ENCODE measurements at regions not wholly inside any gene's neighbourhood (a gene's known extent, or its start where the extent isn't known, plus 50 kb on each side); places are given as distances from the start of the nearest gene placed in this dataset.

DNA sequence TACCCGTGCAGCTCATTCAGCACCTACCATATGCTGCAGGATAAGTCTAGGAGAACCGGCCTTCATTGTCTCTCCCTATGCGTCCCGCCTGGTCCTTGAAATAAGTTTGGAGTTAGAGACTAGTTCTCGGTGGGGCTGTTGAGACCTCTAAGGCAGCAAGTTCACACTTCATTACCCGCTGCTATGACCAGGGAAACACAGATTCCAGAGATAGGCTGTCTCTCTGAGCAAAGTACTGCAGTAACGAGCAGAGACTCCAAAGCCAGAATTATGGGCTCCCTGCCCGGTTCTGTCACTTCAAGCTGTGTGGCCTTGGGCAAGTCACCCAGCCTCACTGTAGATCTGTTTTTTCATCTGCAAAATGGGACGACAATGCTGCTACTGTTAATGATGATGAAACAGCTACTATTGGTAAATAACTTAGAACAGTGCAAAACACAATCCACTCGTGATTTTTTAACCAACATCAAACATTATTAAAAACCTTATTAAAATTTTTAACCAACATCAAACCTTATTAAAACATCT lies 184.1 kb downstream of the USP12 start:
- TF ChIP-seq, protein P1, sequence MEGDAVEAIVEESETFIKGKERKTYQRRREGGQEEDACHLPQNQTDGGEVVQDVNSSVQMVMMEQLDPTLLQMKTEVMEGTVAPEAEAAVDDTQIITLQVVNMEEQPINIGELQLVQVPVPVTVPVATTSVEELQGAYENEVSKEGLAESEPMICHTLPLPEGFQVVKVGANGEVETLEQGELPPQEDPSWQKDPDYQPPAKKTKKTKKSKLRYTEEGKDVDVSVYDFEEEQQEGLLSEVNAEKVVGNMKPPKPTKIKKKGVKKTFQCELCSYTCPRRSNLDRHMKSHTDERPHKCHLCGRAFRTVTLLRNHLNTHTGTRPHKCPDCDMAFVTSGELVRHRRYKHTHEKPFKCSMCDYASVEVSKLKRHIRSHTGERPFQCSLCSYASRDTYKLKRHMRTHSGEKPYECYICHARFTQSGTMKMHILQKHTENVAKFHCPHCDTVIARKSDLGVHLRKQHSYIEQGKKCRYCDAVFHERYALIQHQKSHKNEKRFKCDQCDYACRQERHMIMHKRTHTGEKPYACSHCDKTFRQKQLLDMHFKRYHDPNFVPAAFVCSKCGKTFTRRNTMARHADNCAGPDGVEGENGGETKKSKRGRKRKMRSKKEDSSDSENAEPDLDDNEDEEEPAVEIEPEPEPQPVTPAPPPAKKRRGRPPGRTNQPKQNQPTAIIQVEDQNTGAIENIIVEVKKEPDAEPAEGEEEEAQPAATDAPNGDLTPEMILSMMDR (IDR thresholded peaks at IDR 0.05): no peak
- no peak for ATAC-seq
- no peak for FAIRE-seq
- Histone ChIP-seq H3K4me3 (no peak overlapping the region), H3K27ac (no peak overlapping the region), H3K4me1 (peaks cover 0 to 14% (median 2%) of the 10 kb centered on the region in 3 donors), H3K27me3 (no peaks in the 10 kb centered on the region), H3K9me3 (no peaks in the 10 kb centered on the region), H3K36me3 (no peaks in the 10 kb centered on the region)
- intact Hi-C loops (cut with DNase I): loop anchor here in 2 of 3 donors (5.0 to 10.0 kb wide), 4 partner anchors 217 to 370 kb away; no protein-coding TSS in a partner anchor
- 54 to 56% methylated on average over 10 of the region's 10 CpGs for WGBS, 2 donors
- DNase-seq: no peak

DNA sequence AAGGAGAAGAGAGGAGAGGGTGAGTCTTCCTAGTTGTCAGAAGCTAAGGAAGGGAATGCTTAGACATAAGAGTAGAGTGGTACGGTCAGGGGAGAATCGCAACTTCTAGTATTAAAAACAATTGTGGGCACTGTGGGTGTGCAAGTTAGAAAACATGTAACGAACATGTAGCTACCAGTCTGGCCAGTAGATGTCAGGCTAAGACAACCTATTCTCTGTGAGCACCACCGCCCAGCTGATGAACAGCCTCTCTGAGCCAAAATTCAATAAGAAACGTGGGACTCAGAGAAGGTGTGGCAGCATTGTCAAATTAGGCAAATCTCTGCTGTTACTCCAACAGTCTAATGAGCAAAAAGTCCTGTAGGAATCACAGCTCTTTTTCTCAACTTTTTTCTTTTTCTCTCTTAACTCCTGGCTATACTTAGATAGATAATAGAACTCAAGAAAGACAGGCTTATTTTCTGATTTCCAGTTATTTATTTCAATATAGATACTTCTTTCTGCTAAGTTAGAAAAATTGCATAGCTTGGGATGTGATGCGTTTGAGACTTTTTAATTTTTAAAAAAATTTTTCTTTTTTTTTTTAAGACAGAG lies 186.2 kb downstream of the USP12 start:
- ATAC-seq: peak; percentile 49 to 83 (median 76)
- H3K27ac ChIP-seq: no peak overlapping the region
- peak; percentile 23 for FAIRE-seq
- intact Hi-C loops (cut with DNase I): loop anchor here in 2 of 3 donors (5.0 to 10.0 kb wide), 4 partner anchors 219 to 372 kb away; no protein-coding TSS in a partner anchor
- TF ChIP-seq, protein P1 (IDR thresholded peaks at IDR 0.05): peak; percentile 53 to 63 (median 54)
- DNase-seq: peak in 3 of 6 donors; percentile 65 to 81 (median 69)
- H3K9me3 ChIP-seq: no peaks in the 10 kb centered on the region
- WGBS, 2 donors: 3 to 4% methylated on average over 6 of the region's 6 CpGs
- H3K27me3 ChIP-seq: no peaks in the 10 kb centered on the region
- H3K4me3 ChIP-seq: no peak overlapping the region
- peaks cover 0 to 15% (median 2%) of the 10 kb centered on the region in 3 donors for H3K4me1 ChIP-seq
- no peaks in the 10 kb centered on the region for H3K36me3 ChIP-seq

DNA sequence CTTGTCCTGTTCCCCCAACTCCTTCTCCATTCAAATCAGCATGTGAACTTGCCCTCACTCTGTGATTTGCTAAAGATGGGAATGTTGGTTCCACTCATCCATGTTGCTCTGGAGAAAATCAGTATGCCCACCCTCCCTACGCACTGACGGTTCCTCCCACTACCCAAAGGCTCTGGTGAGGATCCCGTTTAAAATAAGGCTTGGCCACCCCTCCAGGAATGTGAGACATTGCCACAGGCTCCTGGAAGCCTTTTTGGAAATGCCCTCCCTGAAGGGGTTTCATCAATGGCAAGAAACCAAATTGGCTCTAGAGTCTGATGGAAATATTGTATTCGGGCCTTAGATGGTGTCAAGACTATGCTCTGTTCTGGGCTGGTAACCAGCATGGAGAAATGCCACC lies 187.3 kb downstream of the USP12 start:
- DNase-seq (no peak), ATAC-seq (no peak), FAIRE-seq (no peak)
- no peaks in the 10 kb centered on the region for H3K36me3 ChIP-seq
- H3K4me3 ChIP-seq: no peak overlapping the region
- H3K4me1 ChIP-seq: peaks cover 0 to 15% (median 2%) of the 10 kb centered on the region in 3 donors
- no peaks in the 10 kb centered on the region for H3K27me3 ChIP-seq
- H3K9me3 ChIP-seq: no peaks in the 10 kb centered on the region
- intact Hi-C loops (cut with DNase I): loop anchor here in 1 of 3 donors (10.0 kb wide), 3 partner anchors 220 to 370 kb away; no protein-coding TSS in a partner anchor
- WGBS, 2 donors: 79 to 82% methylated on average over 4 of the region's 4 CpGs
- TF ChIP-seq, protein P1 (IDR thresholded peaks at IDR 0.05): no peak
- H3K27ac ChIP-seq: no peak overlapping the region

DNA sequence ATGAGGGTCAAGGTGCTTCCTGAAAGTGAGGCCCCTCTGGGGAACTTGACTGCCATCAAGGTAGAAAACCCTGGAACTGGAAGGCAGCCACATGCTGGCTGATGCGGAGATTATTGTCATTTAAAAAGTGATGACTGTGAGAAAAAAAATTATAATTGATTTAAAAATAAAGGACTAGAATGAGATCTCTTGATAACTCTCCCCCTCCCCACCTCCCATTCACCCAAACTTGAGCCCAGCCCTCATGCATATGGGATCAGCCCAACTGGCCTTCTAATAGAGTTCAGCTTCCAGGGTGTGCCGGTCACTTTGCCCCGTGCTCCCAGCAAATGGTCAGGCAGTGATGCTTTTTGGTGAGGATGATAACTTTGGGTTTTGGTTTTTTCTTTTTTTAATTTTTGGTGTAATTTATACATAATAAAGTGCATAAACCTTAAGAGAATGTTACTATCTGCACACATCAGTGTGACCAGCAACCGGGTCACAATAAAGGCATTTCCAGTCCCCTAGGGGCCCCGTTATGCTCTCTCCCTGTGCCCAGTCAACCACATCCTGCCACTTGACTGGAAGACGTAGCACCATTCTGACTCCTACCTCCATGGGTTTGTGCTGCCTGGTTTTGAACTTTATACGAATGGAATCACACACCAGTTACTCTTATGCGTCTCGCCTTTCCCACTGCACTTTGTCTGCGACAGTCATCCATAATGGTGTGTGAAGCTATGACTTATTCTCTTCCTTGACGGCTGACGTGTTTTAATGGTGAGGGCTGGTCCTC lies 187.9 kb downstream of the USP12 start:
- intact Hi-C loops (cut with DNase I): loop anchor here in 1 of 3 donors (10.0 kb wide), 3 partner anchors 221 to 371 kb away; no protein-coding TSS in a partner anchor

More for the DNA sequence above, 187.9 kb downstream of the USP12 start:
- TF ChIP-seq, protein P1 (IDR thresholded peaks at IDR 0.05): no peak
- Histone ChIP-seq H3K9me3 (no peaks in the 10 kb centered on the region), H3K27ac (peak overlapping the region; percentile 24 to 77 (median 54)), H3K27me3 (no peaks in the 10 kb centered on the region), H3K4me1 (peaks cover 0 to 15% (median 2%) of the 10 kb centered on the region in 3 donors), H3K36me3 (no peaks in the 10 kb centered on the region), H3K4me3 (no peak overlapping the region)
- 71 to 76% methylated on average over 12 of the region's 12 CpGs for WGBS, 2 donors
- ATAC-seq (peak in 2 of 4 donors; percentile 1 to 8), FAIRE-seq (no peak), DNase-seq (no peak)

Data from pancreas (tissue), 10 donors.